Endodermal cell (in vitro differentiated cells): ENCODE measurements at regions not wholly inside any gene's neighbourhood (a gene's known extent, or its start where the extent isn't known, plus 50 kb on each side); places are given as distances from the start of the nearest gene placed in this dataset.

Source experiments
- DNase-seq: peaks from one replicate; pipeline ENCODE4 v3.0.0-alpha.2; 2017
- H3K27ac ChIP-seq: 2 replicates; pipeline ENCODE4 v1.5.1; 2013; ENCODE audit warnings: mild to moderate bottlenecking, low read depth, low read length, moderate library complexity
- H3K27me3 ChIP-seq: 2 replicates; pipeline ENCODE4 v1.6.1; 2013; ENCODE audit warnings: mild to moderate bottlenecking, low read length, moderate library complexity; ENCODE audit not compliant: insufficient read depth, control insufficient read depth, poor library complexity, severe bottlenecking
- H3K36me3 ChIP-seq: 2 replicates; pipeline ENCODE4 v1.7.0; 2013; ENCODE audit warnings: mild to moderate bottlenecking, low read length, moderate library complexity; ENCODE audit not compliant: control insufficient read depth, insufficient read depth
- H3K4me1 ChIP-seq: one replicate; pipeline ENCODE4 v1.7.0; 2013; ENCODE audit warnings: low read length; ENCODE audit not compliant: control insufficient read depth, insufficient read depth
- H3K4me3 ChIP-seq: 2 replicates; pipeline ENCODE4 v1.5.1; 2013; ENCODE audit warnings: mild to moderate bottlenecking, low read length, moderate library complexity
- H3K9ac ChIP-seq: 2 replicates; pipeline ENCODE4 v1.6.1; 2013; ENCODE audit warnings: mild to moderate bottlenecking, low read length, moderate library complexity; ENCODE audit not compliant: poor library complexity, severe bottlenecking; ENCODE audit errors: extremely low read depth
- H3K9me3 ChIP-seq: 2 replicates; pipeline ENCODE4 v1.6.1; 2013; ENCODE audit warnings: mild to moderate bottlenecking, low read length, moderate library complexity; ENCODE audit not compliant: control insufficient read depth
- H3K27ac Mint-ChIP-seq: 2 replicates; pipeline ENCODE4 v1.8.0; 2020; ENCODE audit warnings: mixed read lengths
- H3K27me3 Mint-ChIP-seq: 2 replicates; pipeline ENCODE4 v1.8.0; 2021; ENCODE audit warnings: mild to moderate bottlenecking, mixed read lengths; ENCODE audit not compliant: insufficient read depth
- H3K36me3 Mint-ChIP-seq: 2 replicates; pipeline ENCODE4 v1.8.0; 2020; ENCODE audit warnings: low read depth, mixed read lengths
- H3K4me1 Mint-ChIP-seq: 2 replicates; pipeline ENCODE4 v1.8.0; 2020; ENCODE audit warnings: mixed read lengths
- H3K4me3 Mint-ChIP-seq: 2 replicates; pipeline ENCODE4 v1.8.0; 2020; ENCODE audit warnings: mild to moderate bottlenecking, moderate library complexity, mixed read lengths
- H3K9me3 Mint-ChIP-seq: 2 replicates; pipeline ENCODE4 v1.8.0; 2020; ENCODE audit warnings: mild to moderate bottlenecking, mixed read lengths
- CTCF ChIP-seq: fragments of 200-600 bp; sonication (generic); conservative IDR thresholded peaks from 2 replicates; pipeline ENCODE4 v1.5.0; 2021; ENCODE audit warnings: antibody characterized with exemption, mild to moderate bottlenecking
- WGBS, 2 experiments: methylation state at CpG; one replicate each; pipeline versions ENCODE4 v1.1.5 to v1.1.7; 2013; ENCODE audit warnings: missing lambda C conversion rate in 2 of 2, mixed read lengths in 1 of 2; ENCODE audit not compliant: insufficient coverage in 1 of 2, insufficient read length in 1 of 2; 5-methylcytosine and 5-hydroxymethylcytosine counted together

GRCh38 chr3:63037116-63037515 lies 161.9 kb upstream of the CADPS start:
- H3K4me1 ChIP-seq: peaks cover 8% of the 10 kb centered on the region
- H3K36me3 Mint-ChIP-seq: no peaks in the 10 kb centered on the region
- no peaks in the 10 kb centered on the region for H3K36me3 ChIP-seq
- no peak overlapping the region for H3K27ac Mint-ChIP-seq
- no peak overlapping the region for H3K4me3 Mint-ChIP-seq
- H3K27ac ChIP-seq: no peak overlapping the region
- no peak overlapping the region for H3K4me3 ChIP-seq
- H3K9me3 ChIP-seq: no peaks in the 10 kb centered on the region
- 94 to 100% methylated on average over 2 to 3 of the region's 4 CpGs for WGBS, 2 experiments
- no peaks in the 10 kb centered on the region for H3K9me3 Mint-ChIP-seq
- DNase-seq: no peak
- H3K27me3 ChIP-seq: no peaks in the 10 kb centered on the region
- peaks cover 23% of the 10 kb centered on the region for H3K4me1 Mint-ChIP-seq
- TF ChIP-seq CTCF: no peak
- no peak overlapping the region for H3K9ac ChIP-seq
- peaks cover 4% of the 10 kb centered on the region for H3K27me3 Mint-ChIP-seq

GRCh38 chr3:63042833-63043232 lies 167.6 kb upstream of the CADPS start:
- Histone ChIP-seq H3K9ac (no peak overlapping the region), H3K4me1 (no peaks in the 10 kb centered on the region), H3K9me3 (peaks cover 9% of the 10 kb centered on the region), H3K4me3 (no peak overlapping the region), H3K27me3 (no peaks in the 10 kb centered on the region), H3K36me3 (no peaks in the 10 kb centered on the region), H3K27ac (no peak overlapping the region)
- Mint-ChIP-seq H3K4me3 (no peak overlapping the region), H3K4me1 (peaks cover 17% of the 10 kb centered on the region), H3K9me3 (peaks cover 9% of the 10 kb centered on the region), H3K36me3 (peaks cover 3% of the 10 kb centered on the region), H3K27me3 (peaks cover 9% of the 10 kb centered on the region), H3K27ac (no peak overlapping the region)
- no peak for TF ChIP-seq CTCF
- DNase-seq: no peak
- WGBS, 2 experiments: 90% methylated on average over 3 of the region's 3 CpGs; no CpG with 5 or more reads in 1 of the 2 experiments

GRCh38 chr3:63043631-63044030 lies 168.4 kb upstream of the CADPS start:
- Histone ChIP-seq H3K27ac (no peak overlapping the region), H3K27me3 (no peaks in the 10 kb centered on the region), H3K36me3 (no peaks in the 10 kb centered on the region), H3K4me1 (no peaks in the 10 kb centered on the region), H3K9me3 (peaks cover 9% of the 10 kb centered on the region), H3K4me3 (no peak overlapping the region), H3K9ac (no peak overlapping the region)
- H3K4me1 Mint-ChIP-seq: peaks cover 17% of the 10 kb centered on the region
- peaks cover 3% of the 10 kb centered on the region for H3K36me3 Mint-ChIP-seq
- no peak for DNase-seq
- peaks cover 9% of the 10 kb centered on the region for H3K27me3 Mint-ChIP-seq
- no peak for TF ChIP-seq CTCF
- H3K27ac Mint-ChIP-seq: no peak overlapping the region
- H3K9me3 Mint-ChIP-seq: peaks cover 9% of the 10 kb centered on the region
- 83% methylated on average over 1 of the region's 1 CpG; no CpG with 5 or more reads in 1 of the 2 experiments for WGBS, 2 experiments
- no peak overlapping the region for H3K4me3 Mint-ChIP-seq
